Peyer's patch (tissue), 4 donors: ENCODE measurements at regions not wholly inside any gene's neighbourhood (a gene's known extent, or its start where the extent isn't known, plus 50 kb on each side); places are given as distances from the start of the nearest gene placed in this dataset.

Experiments
- POLR2A ChIP-seq, 2 donors: fragments of 450-650 bp; IDR thresholded peaks; one replicate each; pipeline ENCODE4 v1.5.1; 2017; ENCODE audit warnings: antibody characterized with exemption in 2 of 2, mild to moderate bottlenecking in 2 of 2, moderate library complexity in 2 of 2
- TF ChIP-seq, protein P1 (sequence below), 6 experiments: fragments of 450-650 bp in 4 of 6; fragments of 200-600 bp in 2 of 6; sonication (generic) in 1 of 6; IDR thresholded peaks; one replicate each; pipeline ENCODE4 v1.5.1; 2017 to 2019; ENCODE audit warnings: antibody characterized with exemption in 6 of 6, mild to moderate bottlenecking in 3 of 6, moderate library complexity in 1 of 6

DNA sequence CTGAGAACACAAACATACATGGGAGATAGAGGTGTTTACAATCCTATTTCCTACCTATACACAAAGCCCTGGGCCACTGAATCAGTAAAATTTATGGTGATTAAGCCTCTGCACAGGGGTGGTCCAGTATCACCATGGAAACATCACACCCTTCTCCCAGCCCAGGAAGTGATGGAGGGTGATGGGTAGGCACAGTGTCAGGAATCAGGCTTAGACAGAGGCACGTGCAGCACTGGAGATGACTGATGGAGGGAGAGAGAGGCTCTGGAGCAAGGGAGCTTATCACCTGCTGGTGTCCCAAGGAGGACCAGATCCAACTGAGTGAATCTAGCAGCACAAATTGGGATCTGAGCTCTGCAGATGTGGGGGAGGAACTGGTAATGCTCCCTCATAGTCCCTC is 117.2 kb downstream of the RPIA start:
- TF ChIP-seq, protein P1, sequence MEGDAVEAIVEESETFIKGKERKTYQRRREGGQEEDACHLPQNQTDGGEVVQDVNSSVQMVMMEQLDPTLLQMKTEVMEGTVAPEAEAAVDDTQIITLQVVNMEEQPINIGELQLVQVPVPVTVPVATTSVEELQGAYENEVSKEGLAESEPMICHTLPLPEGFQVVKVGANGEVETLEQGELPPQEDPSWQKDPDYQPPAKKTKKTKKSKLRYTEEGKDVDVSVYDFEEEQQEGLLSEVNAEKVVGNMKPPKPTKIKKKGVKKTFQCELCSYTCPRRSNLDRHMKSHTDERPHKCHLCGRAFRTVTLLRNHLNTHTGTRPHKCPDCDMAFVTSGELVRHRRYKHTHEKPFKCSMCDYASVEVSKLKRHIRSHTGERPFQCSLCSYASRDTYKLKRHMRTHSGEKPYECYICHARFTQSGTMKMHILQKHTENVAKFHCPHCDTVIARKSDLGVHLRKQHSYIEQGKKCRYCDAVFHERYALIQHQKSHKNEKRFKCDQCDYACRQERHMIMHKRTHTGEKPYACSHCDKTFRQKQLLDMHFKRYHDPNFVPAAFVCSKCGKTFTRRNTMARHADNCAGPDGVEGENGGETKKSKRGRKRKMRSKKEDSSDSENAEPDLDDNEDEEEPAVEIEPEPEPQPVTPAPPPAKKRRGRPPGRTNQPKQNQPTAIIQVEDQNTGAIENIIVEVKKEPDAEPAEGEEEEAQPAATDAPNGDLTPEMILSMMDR (IDR thresholded peaks at IDR 0.05) = no peak
- no peak for TF ChIP-seq POLR2A (IDR thresholded peaks at IDR 0.05)
